KMS-11 (cell line): ENCODE measurements at regions not wholly inside any gene's neighbourhood (a gene's known extent, or its start where the extent isn't known, plus 50 kb on each side); places are given as distances from the start of the nearest gene placed in this dataset.

ENCODE experiments used
- H2AFZ ChIP-seq: fragments of 200-600 bp; sonication (generic); 2 replicates; pipeline ENCODE4 v1.6.1; 2016; ENCODE audit warnings: antibody characterized with exemption, mixed run types, low read depth
- H3K27ac ChIP-seq: fragments of 200-600 bp; sonication (generic); 2 replicates; pipeline ENCODE4 v1.6.1; 2016; ENCODE audit warnings: mild to moderate bottlenecking, mixed run types
- H3K27me3 ChIP-seq: fragments of 200-600 bp; sonication (generic); 2 replicates; pipeline ENCODE4 v1.6.1; 2017; ENCODE audit warnings: mild to moderate bottlenecking, low read depth, mixed run types, moderate library complexity; ENCODE audit not compliant: insufficient read depth
- H3K36me3 ChIP-seq: fragments of 200-600 bp; sonication (generic); 2 replicates; pipeline ENCODE4 v1.6.1; 2017; ENCODE audit warnings: mild to moderate bottlenecking, mixed run types; ENCODE audit not compliant: insufficient read depth
- H3K4me1 ChIP-seq: fragments of 200-600 bp; sonication (generic); 2 replicates; pipeline ENCODE4 v1.6.1; 2016; ENCODE audit warnings: mild to moderate bottlenecking, low read depth, mixed run types; ENCODE audit not compliant: poor library complexity, severe bottlenecking
- H3K4me2 ChIP-seq: fragments of 200-600 bp; sonication (generic); 2 replicates; pipeline ENCODE4 v1.7.0; 2016; ENCODE audit warnings: mild to moderate bottlenecking, mixed run types
- H3K4me3 ChIP-seq: fragments of 200-600 bp; sonication (generic); IDR thresholded peaks from 2 replicates; pipeline ENCODE4 v1.6.1; 2017; ENCODE audit warnings: low read depth, low read length, mixed read lengths; ENCODE audit not compliant: insufficient read depth
- H3K79me2 ChIP-seq: fragments of 200-600 bp; sonication (generic); 2 replicates; pipeline ENCODE4 v1.6.1; 2016; ENCODE audit warnings: low read depth, mixed run types; ENCODE audit not compliant: insufficient read depth
- H3K9ac ChIP-seq: fragments of 200-600 bp; sonication (generic); 2 replicates; pipeline ENCODE4 v1.6.1; 2016; ENCODE audit warnings: mild to moderate bottlenecking, mixed run types
- H4K20me1 ChIP-seq: fragments of 200-600 bp; sonication (generic); 2 replicates; pipeline ENCODE4 v1.6.1; 2016; ENCODE audit warnings: mild to moderate bottlenecking, mixed run types; ENCODE audit not compliant: insufficient read depth
- TF ChIP-seq, protein P1 (sequence below): fragments of 200-600 bp; sonication (generic); conservative IDR thresholded peaks from 2 replicates; pipeline ENCODE4 v1.6.1; 2017; ENCODE audit warnings: low read depth, mild to moderate bottlenecking, antibody characterized with exemption, low read length, moderate library complexity, mixed read lengths

DNA sequence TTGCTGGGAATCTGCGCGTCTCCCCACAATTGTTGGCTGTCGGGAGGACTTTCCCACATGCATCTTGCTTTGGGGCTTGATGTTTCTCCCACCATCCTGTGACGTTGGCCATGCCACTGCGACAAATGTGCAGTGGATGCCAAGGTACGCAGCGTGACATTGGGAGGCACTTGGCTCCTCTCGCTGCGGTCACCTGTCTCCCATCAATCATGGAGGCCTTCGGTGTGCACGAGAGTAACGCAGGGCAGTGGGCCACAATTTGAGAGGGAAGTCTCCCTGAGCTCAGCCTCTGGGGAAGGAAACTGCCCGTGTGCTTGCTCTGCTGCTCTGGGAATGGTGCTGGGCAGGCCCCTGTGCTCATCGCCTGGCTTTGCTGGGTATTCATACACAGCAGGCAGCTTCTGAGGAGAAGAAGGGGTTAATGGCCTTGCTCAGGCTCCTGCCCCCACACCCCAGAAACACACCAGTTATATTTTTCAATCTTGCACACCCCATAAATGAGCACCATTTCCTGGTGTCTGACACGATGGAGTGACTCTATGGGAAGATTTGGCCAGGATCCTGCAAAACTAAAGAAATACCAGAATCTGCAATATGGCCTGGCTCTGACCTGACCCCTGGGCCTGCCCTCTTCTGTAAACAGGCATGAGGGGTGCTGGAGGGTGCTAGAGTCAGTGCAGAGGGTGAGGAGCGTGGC is 153.5 kb downstream of the ADAMTS15 start:
- no peak overlapping the region for H2AFZ ChIP-seq
- no peak overlapping the region for H3K27ac ChIP-seq
- no peaks in the 10 kb centered on the region for H3K36me3 ChIP-seq
- TF ChIP-seq, protein P1, sequence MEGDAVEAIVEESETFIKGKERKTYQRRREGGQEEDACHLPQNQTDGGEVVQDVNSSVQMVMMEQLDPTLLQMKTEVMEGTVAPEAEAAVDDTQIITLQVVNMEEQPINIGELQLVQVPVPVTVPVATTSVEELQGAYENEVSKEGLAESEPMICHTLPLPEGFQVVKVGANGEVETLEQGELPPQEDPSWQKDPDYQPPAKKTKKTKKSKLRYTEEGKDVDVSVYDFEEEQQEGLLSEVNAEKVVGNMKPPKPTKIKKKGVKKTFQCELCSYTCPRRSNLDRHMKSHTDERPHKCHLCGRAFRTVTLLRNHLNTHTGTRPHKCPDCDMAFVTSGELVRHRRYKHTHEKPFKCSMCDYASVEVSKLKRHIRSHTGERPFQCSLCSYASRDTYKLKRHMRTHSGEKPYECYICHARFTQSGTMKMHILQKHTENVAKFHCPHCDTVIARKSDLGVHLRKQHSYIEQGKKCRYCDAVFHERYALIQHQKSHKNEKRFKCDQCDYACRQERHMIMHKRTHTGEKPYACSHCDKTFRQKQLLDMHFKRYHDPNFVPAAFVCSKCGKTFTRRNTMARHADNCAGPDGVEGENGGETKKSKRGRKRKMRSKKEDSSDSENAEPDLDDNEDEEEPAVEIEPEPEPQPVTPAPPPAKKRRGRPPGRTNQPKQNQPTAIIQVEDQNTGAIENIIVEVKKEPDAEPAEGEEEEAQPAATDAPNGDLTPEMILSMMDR: no peak
- H3K79me2 ChIP-seq: no peaks in the 10 kb centered on the region
- H3K4me2 ChIP-seq: no peak overlapping the region
- H4K20me1 ChIP-seq: no peaks in the 10 kb centered on the region
- no peaks in the 10 kb centered on the region for H3K27me3 ChIP-seq
- H3K4me3 ChIP-seq: no peak overlapping the region
- no peak overlapping the region for H3K9ac ChIP-seq
- no peaks in the 10 kb centered on the region for H3K4me1 ChIP-seq

DNA sequence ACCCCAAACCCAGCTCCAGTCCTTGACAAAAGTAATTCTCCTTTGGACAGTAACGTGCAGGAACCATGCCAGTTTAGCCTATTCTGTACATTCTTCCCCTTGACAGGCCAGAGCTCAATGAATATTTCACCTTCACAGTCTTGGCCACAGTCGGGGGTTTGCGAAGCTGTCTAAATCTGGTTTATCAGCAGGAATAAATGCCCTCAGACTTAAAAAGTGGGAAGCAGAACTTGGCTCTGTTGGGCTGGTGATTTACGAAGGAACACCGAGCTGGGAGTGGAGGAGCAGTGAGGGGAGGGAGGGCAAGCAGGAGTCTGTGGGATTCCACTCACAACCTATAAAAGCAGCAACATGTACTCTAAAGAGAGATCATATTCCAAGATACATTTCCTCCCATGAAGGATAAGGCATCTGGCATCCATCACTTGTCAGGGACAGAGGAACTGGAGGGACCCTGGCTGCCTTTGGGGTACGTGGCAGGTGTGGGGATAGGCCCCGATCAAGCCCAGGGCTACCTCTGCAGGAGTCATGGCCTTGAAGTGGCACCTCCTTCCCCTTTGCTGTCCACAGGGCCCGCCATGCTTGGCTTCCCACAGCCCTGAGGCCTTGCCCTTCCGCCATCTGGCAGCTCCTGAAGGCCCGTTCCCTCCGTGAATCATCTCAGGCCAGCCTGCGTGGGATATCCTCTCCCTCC is 154.3 kb downstream of the ADAMTS15 start:
- no peaks in the 10 kb centered on the region for H3K27me3 ChIP-seq
- H3K4me3 ChIP-seq: no peak overlapping the region
- H3K4me1 ChIP-seq: no peaks in the 10 kb centered on the region
- H3K36me3 ChIP-seq: no peaks in the 10 kb centered on the region
- TF ChIP-seq, protein P1: no peak
- no peaks in the 10 kb centered on the region for H4K20me1 ChIP-seq
- no peaks in the 10 kb centered on the region for H3K79me2 ChIP-seq
- no peak overlapping the region for H3K27ac ChIP-seq
- no peak overlapping the region for H3K4me2 ChIP-seq
- no peak overlapping the region for H2AFZ ChIP-seq
- no peak overlapping the region for H3K9ac ChIP-seq

DNA sequence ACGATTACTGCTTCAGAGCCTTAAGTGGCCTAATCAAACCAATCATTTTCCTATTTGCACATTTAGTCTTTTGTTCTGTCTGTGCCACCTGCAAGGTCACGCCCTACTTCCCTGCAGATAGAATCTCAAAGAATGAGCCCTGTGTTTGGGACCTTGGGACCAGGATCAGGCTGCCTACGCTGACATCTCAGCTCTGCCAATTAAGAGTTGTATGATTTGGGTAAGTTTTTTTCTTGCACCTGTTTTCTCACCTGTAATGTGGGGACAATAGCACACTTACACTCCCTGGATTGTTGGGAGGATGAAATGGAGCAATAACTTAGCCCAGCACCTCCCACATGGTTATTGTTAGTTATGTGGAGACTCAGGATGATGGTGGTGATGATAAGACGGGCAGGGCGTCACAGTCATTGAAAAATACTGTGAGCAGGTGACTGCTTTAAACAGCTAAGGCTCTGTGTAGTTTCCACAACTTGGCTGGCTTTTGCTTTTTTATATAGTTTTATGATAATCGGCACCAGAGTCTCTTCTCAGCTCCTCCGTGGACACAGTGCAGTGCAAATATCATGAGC is 155.0 kb downstream of the ADAMTS15 start:
- TF ChIP-seq, protein P1: no peak
- no peaks in the 10 kb centered on the region for H3K36me3 ChIP-seq
- no peaks in the 10 kb centered on the region for H3K27me3 ChIP-seq
- no peak overlapping the region for H3K27ac ChIP-seq
- no peaks in the 10 kb centered on the region for H3K79me2 ChIP-seq
- no peak overlapping the region for H2AFZ ChIP-seq
- no peak overlapping the region for H3K4me3 ChIP-seq
- no peak overlapping the region for H3K4me2 ChIP-seq
- no peak overlapping the region for H3K9ac ChIP-seq
- H3K4me1 ChIP-seq: no peaks in the 10 kb centered on the region
- H4K20me1 ChIP-seq: no peaks in the 10 kb centered on the region

DNA sequence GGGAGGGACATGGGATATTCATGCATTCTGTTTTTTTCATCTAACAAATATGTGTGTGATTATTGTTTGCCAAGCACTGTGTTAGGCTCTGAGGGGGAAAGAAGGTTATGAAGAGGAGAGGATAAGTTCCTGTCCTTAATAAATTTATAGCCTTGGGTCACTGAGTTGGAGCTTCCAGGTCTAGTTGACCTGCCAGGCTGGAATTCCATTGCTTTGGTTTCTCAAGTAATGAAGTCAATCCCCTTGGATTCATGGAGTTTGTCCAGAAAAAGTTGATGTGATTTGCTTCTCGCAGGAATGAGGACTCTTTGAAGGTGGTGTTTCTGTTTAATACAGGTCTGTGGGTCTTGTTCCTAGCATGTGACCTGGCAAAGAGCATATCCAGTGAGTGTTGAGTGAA is 156.2 kb downstream of the ADAMTS15 start:
- no peaks in the 10 kb centered on the region for H4K20me1 ChIP-seq
- H3K27ac ChIP-seq: no peak overlapping the region
- TF ChIP-seq, protein P1: no peak
- no peak overlapping the region for H3K4me3 ChIP-seq
- no peaks in the 10 kb centered on the region for H3K4me1 ChIP-seq
- no peak overlapping the region for H2AFZ ChIP-seq
- H3K36me3 ChIP-seq: no peaks in the 10 kb centered on the region
- no peaks in the 10 kb centered on the region for H3K27me3 ChIP-seq
- H3K9ac ChIP-seq: no peak overlapping the region
- H3K79me2 ChIP-seq: no peaks in the 10 kb centered on the region
- no peak overlapping the region for H3K4me2 ChIP-seq
